OCI-LY1 (cell line): ENCODE measurements at regions not wholly inside any gene's neighbourhood (a gene's known extent, or its start where the extent isn't known, plus 50 kb on each side); places are given as distances from the start of the nearest gene placed in this dataset.

Experiments used
- CTCF ChIP-seq: fragments of 200-600 bp; sonication (generic), shearing (Covaris generic); IDR thresholded peaks from 2 replicates; pipeline ENCODE4 v1.5.1; 2017; ENCODE audit warnings: mild to moderate bottlenecking, antibody characterized with exemption, low read length, moderate library complexity, mixed read lengths
- EZH2 ChIP-seq: fragments of 200-600 bp; sonication (generic), shearing (Covaris generic); IDR thresholded peaks from 2 replicates; pipeline ENCODE4 v1.8.0; 2017; ENCODE audit warnings: borderline replicate concordance, mixed run types, mild to moderate bottlenecking, antibody characterized with exemption, low read length, moderate library complexity, mixed read lengths

- TF ChIP-seq CTCF (no peak), EZH2 (no peak)
These were observed 207.0 kb downstream of the IDS start for GRCh38 chrX:149298111-149298510.
